Mucosa of descending colon (tissue), 3 donors: ENCODE measurements at regions not wholly inside any gene's neighbourhood (a gene's known extent, or its start where the extent isn't known, plus 50 kb on each side); places are given as distances from the start of the nearest gene placed in this dataset.

Experiments
- ATAC-seq: fragments of 200-7000 bp; cut with Tn5 transposase; one replicate; pipeline ENCODE4 v1.9.1; 2020; ENCODE audit warnings: mild to moderate bottlenecking, moderate library complexity
- DNase-seq, 3 donors: peaks; one replicate each; pipeline ENCODE4 v3.0.0-alpha.2; 2020
- H3K36me3 ChIP-seq: fragments of 200-600 bp; one replicate; pipeline ENCODE4 v1.8.0; 2021; ENCODE audit warnings: low read depth, mild to moderate bottlenecking
- H3K4me1 ChIP-seq: fragments of 200-600 bp; one replicate; pipeline ENCODE4 v1.8.0; 2021; ENCODE audit warnings: low read depth, mild to moderate bottlenecking
- H3K4me3 ChIP-seq: fragments of 200-600 bp; one replicate; pipeline ENCODE4 v1.8.0; 2021; ENCODE audit warnings: mild to moderate bottlenecking
- H3K9me3 ChIP-seq: fragments of 200-600 bp; one replicate; pipeline ENCODE4 v1.8.0; 2021; ENCODE audit warnings: mild to moderate bottlenecking
- intact Hi-C, 2 donors: fragments of 100-400 bp; cut with DNase I in 1 of 2; cut with micrococcal nuclease in 1 of 2; formaldehyde crosslinking; loops; one replicate each; pipeline versions ENCODE4 v1.11.0 to v1.11.1; 2022; cut with DNase I, micrococcal nuclease
- TF ChIP-seq, protein P1 (sequence below): fragments of 200-600 bp; IDR thresholded peaks from one replicate; pipeline ENCODE4 v1.8.0; 2022; ENCODE audit warnings: antibody characterized with exemption, mild to moderate bottlenecking
- donor health status: DM: no; HTN: no; CAD: no; lungs with moderate emphysema.
- donor health status: DM: no; HTN: no; CAD: no.
- donor health status: DM: no; HTN: yes; CAD: no.

DNA sequence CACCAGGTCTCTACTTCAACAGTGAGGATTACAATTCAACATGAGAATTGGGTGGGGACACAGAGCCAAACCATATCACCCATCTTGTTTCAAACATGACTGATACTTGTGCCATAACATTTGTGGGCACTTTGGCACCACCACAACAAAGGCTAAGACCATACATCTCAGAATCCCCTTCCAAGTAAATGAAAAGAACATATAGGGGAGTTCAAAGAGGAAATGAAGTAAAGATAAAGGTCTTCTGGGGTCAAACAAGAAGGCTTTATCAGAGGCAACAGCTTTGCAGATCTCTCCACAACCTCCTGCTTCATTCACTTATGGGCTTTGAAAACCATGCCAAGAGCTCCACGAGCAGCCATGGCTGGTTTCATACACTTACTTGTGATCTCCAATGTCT lies 122.7 kb downstream of the ANKRD50 start:
- Histone ChIP-seq H3K4me3 (no peak overlapping the region), H3K9me3 (no peaks in the 10 kb centered on the region), H3K4me1 (no peaks in the 10 kb centered on the region), H3K36me3 (no peaks in the 10 kb centered on the region)
- TF ChIP-seq, protein P1, sequence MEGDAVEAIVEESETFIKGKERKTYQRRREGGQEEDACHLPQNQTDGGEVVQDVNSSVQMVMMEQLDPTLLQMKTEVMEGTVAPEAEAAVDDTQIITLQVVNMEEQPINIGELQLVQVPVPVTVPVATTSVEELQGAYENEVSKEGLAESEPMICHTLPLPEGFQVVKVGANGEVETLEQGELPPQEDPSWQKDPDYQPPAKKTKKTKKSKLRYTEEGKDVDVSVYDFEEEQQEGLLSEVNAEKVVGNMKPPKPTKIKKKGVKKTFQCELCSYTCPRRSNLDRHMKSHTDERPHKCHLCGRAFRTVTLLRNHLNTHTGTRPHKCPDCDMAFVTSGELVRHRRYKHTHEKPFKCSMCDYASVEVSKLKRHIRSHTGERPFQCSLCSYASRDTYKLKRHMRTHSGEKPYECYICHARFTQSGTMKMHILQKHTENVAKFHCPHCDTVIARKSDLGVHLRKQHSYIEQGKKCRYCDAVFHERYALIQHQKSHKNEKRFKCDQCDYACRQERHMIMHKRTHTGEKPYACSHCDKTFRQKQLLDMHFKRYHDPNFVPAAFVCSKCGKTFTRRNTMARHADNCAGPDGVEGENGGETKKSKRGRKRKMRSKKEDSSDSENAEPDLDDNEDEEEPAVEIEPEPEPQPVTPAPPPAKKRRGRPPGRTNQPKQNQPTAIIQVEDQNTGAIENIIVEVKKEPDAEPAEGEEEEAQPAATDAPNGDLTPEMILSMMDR = no peak
- intact Hi-C loops = no loop called here
- no peak for DNase-seq
- ATAC-seq = no peak

DNA sequence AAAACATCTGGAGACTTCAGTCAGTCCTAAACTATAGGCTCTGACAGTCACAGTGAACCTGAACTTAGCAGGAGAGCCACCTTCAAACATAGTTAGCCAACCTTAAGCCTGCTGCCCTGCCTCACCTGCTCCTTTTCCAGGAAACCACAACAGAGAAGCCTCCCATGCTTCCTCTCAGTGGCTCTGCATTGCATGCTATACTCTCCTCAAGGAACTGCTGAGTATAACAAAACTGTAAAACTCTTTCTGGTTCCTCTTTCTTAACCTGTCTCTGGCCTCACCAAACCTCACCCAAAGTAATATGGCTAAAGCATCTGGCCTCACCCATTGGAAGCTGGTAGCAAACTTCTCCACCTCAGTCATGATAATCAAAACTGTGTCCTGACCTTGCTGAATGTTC lies 122.1 kb downstream of the ANKRD50 start:
- ATAC-seq (no peak), DNase-seq (no peak)
- TF ChIP-seq, protein P1 = no peak
- Histone ChIP-seq H3K4me1 (no peaks in the 10 kb centered on the region), H3K4me3 (no peak overlapping the region), H3K36me3 (no peaks in the 10 kb centered on the region), H3K9me3 (no peaks in the 10 kb centered on the region)
- intact Hi-C loops = no loop called here

GRCh38 chr4:124591637-124592036 lies 120.9 kb downstream of the ANKRD50 start:
- Histone ChIP-seq H3K36me3 (no peaks in the 10 kb centered on the region), H3K4me3 (no peak overlapping the region), H3K4me1 (no peaks in the 10 kb centered on the region), H3K9me3 (no peaks in the 10 kb centered on the region)
- ATAC-seq = no peak
- intact Hi-C loops = no loop called here
- no peak for DNase-seq
- TF ChIP-seq, protein P1 = no peak

DNA sequence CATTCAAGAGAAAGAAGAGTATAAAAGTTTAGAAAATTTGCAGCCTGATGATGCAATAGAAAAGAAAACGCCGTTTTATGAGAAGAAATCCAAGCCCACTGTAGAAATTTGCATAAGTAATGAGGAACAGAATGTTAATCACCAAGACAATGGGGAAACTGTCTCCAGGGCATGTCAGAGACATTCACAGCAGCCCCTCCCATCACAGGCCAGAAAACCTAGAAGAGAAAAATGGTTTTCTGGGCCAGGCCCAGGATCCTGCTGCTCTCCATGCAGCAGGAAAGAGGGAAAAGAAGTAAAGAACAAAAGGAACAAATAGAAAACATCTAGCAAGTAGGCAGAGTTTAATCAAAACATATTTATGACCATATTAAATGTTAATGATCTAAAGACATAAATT lies 119.0 kb downstream of the ANKRD50 start:
- intact Hi-C loops = no loop called here
- TF ChIP-seq, protein P1 = no peak

DNA sequence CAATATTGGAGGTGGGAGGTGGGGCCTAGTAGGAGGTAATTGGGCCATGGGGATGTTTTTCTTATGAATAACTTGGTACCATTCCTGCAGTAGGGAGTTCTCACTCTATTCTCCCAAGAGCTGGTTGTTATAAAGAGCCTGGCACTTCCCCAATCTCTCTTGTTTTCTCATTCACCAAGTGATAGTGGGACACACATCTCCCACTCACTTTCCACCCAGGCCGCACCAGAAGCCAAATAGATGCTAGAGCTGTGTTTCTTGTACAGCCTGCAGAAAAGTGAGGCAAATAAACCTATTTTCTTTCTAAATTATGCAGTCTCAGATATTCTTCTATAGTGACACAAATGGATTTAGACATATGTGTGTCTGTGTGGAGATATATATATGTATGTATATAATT lies 117.6 kb downstream of the ANKRD50 start:
- no peak overlapping the region for H3K4me3 ChIP-seq
- intact Hi-C loops = no loop called here
- no peaks in the 10 kb centered on the region for H3K36me3 ChIP-seq
- no peaks in the 10 kb centered on the region for H3K4me1 ChIP-seq
- TF ChIP-seq, protein P1 = no peak
- no peak for ATAC-seq
- no peak for DNase-seq
- H3K9me3 ChIP-seq = no peaks in the 10 kb centered on the region

More for the DNA sequence above, 119.0 kb downstream of the ANKRD50 start:
- H3K4me1 ChIP-seq = no peaks in the 10 kb centered on the region
- DNase-seq = no peak
- H3K36me3 ChIP-seq = no peaks in the 10 kb centered on the region
- H3K9me3 ChIP-seq = no peaks in the 10 kb centered on the region
- no peak overlapping the region for H3K4me3 ChIP-seq
- ATAC-seq = no peak

DNA sequence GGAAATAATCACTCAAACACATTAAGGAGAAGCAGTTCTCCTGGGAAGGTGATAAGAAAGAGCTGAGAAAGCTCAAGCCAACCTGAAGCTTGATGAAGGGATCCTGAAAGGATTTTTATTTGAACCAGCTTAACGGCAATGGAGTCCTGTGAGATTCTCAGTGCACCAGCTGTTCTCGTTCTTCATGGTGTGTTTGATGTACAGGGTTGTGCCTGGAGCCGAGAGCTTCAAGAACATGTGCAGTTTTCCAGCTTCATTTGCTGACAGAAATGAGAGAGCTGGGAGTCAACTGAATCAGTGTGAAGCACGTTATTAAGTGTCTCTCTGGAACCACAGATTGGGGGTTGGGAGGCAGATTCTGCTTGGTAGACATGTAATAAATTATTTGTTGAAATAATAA lies 115.7 kb downstream of the ANKRD50 start:
- TF ChIP-seq, protein P1 = no peak
- Histone ChIP-seq H3K9me3 (no peaks in the 10 kb centered on the region), H3K4me1 (no peaks in the 10 kb centered on the region), H3K4me3 (no peak overlapping the region), H3K36me3 (no peaks in the 10 kb centered on the region)
- intact Hi-C loops = no loop called here
- DNase-seq (no peak), ATAC-seq (no peak)
